ENCODE measurements at regions not wholly inside any gene's neighbourhood (a gene's known extent, or its start where the extent isn't known, plus 50 kb on each side); places are given as distances from the start of the nearest gene placed in this dataset.

DNA sequence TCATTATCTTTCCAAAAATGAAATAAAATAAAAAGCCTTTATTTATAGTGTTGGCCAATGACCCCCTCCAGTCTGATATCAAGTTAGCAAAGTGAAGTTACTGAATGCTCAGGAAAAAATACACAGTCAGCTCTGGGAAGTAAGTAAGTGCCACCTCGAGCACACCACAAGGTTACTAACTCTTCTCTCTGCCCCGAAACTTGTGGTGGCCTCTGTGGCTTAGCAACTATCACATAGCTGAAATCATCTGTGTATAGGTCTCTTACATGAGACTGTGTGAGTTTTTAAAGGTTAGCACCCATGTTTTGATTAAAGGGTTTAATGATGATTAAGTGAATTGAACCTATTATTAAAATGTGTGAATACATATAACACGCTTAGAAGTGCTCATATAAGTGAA, 161.4 kb upstream of the KLF4 start:
- peaks cover 6 to 7% of the 10 kb centered on the region in 2 experiments for H3K4me1 Mint-ChIP-seq
- no peak overlapping the region for H2BK120ac ChIP-seq (ENCODE audit: low read depth, low read length, poor library complexity, severe bottlenecking)
- H3K23ac ChIP-seq (ENCODE audit: insufficient read length, low read depth, low read length): no peak overlapping the region
- H4K8ac ChIP-seq (replicated peaks; ENCODE audit: insufficient read length, low read depth, low read length): no peak overlapping the region
- H4K91ac ChIP-seq (ENCODE audit: insufficient read length, low read depth, low read length): no peak overlapping the region
- no peak overlapping the region for H2BK5ac ChIP-seq (ENCODE audit: insufficient read length, low read length)
- no peaks in the 10 kb centered on the region for H3K9me3 ChIP-seq (ENCODE audit: control insufficient read depth, low read depth, low read length)
- no peak overlapping the region for H3K56ac ChIP-seq (ENCODE audit: insufficient read length, low read depth, low read length)
- no peaks in the 10 kb centered on the region for H3K9me3 Mint-ChIP-seq
- no peak overlapping the region for H3K14ac ChIP-seq (ENCODE audit: insufficient read depth, low read length)
- H2AFZ ChIP-seq (ENCODE audit: low read length): no peak overlapping the region
- H2AK5ac ChIP-seq (ENCODE audit: insufficient read length, low read length): no peak overlapping the region
- H2BK12ac ChIP-seq (ENCODE audit: insufficient read length, low read depth, low read length): no peak overlapping the region
- H2BK20ac ChIP-seq (ENCODE audit: low read depth, low read length, poor library complexity, severe bottlenecking): no peak overlapping the region
- peaks cover 1% of the 10 kb centered on the region for H3K27me3 Mint-ChIP-seq (ENCODE audit: low read depth)
- H3K4me2 ChIP-seq (ENCODE audit: insufficient read depth, insufficient read length, low read length): no peak overlapping the region
- no peak for DNase-seq
- no peaks in the 10 kb centered on the region for H4K20me1 ChIP-seq (ENCODE audit: control insufficient read depth, insufficient read depth, insufficient read length)
- H3K4me1 ChIP-seq (ENCODE audit: insufficient read depth, low read length): no peaks in the 10 kb centered on the region
- no CpG with 5 or more reads among the region's 3 CpGs for WGBS (ENCODE audit: extremely low coverage, insufficient read length, low lambda C conversion rate)
- no peak overlapping the region for H3K27ac Mint-ChIP-seq
- H3K18ac ChIP-seq (ENCODE audit: insufficient read length, low read depth, low read length): no peak overlapping the region
- no peak overlapping the region for H3K4ac ChIP-seq (ENCODE audit: low read depth, low read length)
- no peaks in the 10 kb centered on the region for H3K27me3 ChIP-seq (ENCODE audit: insufficient read depth, low read length)
- TF ChIP-seq CTCF (conservative IDR thresholded peaks at IDR 0.05): no peak
- H3K4me3 Mint-ChIP-seq: no peak overlapping the region
- H2BK15ac ChIP-seq (ENCODE audit: low read depth, low read length): no peak overlapping the region
- H3K79me1 ChIP-seq (ENCODE audit: insufficient read depth, low read depth, low read length, poor library complexity, severe bottlenecking): no peaks in the 10 kb centered on the region
- H3T11ph ChIP-seq (ENCODE audit: low read length): no peak overlapping the region
- H3K27ac ChIP-seq (ENCODE audit: insufficient read length, low read depth, low read length): no peak overlapping the region
- H4K5ac ChIP-seq (ENCODE audit: insufficient read length, low read depth, low read length): no peak overlapping the region
- no peaks in the 10 kb centered on the region for H3K79me2 ChIP-seq (ENCODE audit: insufficient read depth, low read length)
- H3K23me2 ChIP-seq (ENCODE audit: insufficient read length, low read depth, low read length, poor library complexity, severe bottlenecking): no peaks in the 10 kb centered on the region
- H3K9ac ChIP-seq (ENCODE audit: extremely low read depth, insufficient read length, low read length): no peak overlapping the region
- H3K36me3 Mint-ChIP-seq (ENCODE audit: insufficient read depth in 1 of 3, low read depth in 3 of 3): no peaks in the 10 kb centered on the region
